ENCODE measurements at regions not wholly inside any gene's neighbourhood (a gene's known extent, or its start where the extent isn't known, plus 50 kb on each side); places are given as distances from the start of the nearest gene placed in this dataset.

DNA sequence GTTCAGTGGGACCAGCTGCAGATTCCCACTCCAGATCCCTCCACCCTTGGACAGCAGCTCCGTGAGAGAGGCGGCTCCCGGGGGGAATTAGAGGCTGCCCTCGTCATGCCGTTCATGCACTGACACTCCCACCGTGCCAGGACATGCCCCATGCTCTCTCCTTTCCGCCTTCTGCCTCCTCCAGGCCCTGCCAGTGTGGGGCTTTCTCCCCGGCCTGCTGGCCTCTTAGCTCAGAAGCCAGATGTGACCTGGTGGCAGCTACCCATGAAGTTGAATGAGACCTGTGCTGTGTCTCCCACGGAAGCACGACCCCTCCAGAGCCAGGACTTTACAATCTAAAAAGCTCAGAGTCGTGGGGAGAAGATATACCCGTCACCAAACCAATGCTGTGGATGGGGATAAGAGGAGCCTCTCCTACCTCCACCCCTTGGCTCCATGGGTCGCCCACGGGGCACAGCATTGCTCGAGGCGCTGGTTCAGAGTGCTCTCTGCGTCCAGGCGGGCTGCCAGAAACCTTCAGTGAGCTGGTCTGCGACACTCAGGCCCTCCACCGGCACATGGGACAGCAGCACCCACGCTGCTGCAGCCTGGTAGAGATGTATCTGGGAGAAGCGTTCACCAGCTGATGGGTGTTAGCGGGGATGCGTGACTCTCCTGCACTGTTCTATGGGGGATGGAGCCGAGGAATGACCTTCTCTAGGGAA, 111.0 kb upstream of the GPC1 start:
- DNase-seq, result no peak

DNA sequence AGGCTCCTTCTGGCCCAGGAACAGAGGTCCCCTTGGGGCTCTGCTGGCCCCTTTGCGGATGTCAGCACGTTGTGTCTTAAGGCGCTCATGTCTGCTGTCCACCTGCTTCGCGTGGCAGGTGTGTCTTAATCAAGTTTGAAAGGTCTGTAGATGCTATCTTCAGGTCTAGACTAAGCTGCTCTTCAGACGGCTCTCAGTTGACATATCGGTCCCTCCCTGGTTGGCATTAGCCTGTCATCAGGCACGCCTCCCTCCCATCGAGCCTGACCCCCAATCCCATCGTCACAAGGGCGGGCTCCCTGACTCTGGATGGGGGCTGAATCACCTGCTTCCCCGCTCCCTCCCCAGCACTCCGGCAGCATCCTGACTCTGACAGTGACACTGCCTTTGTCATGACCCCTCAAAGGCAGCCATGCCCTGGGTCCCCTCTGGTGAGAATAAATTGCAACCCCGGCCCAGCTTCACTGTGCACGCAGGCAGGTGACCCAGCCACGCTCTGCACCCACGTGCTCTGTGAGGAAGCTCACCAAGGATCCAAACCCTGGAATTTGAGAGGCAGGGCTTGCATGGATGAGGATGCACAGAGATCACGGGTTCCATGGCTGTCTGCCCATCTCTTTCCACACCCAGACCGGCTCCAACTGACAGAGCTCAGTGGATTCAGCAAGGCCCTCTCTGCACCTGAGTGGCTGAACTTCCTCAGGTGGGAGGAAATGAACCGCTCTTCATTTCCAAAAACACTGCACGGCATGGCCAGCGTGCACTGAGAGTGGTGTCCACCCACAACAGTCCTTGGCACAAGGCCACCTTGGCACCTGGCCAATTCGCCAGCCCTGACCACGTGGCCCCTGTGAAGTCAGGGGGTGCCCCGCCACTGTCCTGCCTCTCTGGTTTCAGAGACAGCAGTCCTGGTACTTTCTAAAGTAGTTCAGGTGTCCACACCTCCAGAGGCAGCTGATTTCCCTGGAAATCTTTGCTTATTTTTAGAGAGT, 110.2 kb upstream of the GPC1 start:
- no peak for DNase-seq

DNA sequence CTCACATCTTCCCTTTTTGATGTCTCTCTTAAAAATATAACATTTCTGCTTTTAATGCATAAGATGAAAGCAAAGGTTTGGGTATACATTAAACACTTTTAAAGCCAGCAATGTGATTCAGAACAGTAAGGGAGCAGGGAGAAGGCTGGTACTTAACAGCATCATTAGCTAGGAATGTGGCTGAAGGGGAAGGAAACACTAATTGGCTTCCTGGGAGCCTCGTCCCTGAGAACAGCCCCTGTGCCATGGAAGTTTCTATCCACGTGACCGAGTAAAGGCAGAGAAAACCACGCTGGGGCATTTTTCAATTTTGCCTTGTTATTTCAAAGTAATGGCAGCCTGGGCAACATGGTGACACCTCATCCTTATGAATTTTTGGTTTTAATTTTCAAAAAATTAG, 109.2 kb upstream of the GPC1 start:
- DNase-seq, result no peak

DNA sequence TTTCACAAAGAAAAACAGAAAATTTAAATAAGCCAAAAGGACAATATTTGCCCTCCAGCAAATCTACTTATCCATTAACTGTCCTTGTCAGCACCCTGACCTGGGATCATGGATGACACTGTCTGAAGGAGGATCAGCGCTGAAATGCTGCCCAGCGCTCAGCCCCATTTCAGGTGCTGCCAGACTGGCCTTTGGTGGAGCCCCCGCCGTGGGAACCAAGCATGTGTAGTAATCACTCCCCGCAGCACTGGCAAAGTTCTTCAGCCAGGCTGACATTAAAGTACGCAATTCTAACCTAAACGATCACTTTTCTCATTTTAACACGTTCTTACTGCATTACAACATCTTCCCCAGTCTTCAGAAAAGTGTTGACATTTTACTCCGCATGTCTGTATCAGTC, 108.6 kb upstream of the GPC1 start:
- no peak for DNase-seq

DNA sequence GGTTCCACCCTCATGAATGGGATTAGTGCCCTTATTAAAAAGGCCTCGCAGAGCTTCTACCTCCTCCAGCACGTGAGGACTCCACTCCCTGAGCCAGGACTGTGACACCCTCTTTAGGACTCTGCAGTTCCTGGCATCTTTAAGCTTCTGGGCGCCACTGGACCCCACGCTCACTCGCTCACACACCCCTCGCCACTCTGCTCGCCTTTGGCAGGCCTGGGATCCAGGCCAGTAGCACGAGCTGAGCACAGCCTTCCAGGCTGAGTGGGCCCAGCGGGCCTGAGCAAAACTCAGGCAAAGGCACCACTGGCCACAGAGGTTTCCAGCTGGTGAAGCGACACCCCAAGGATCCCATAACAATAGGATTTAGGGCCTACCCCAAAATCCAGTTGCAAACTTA, 107.9 kb upstream of the GPC1 start:
- DNase-seq, result no peak

DNA sequence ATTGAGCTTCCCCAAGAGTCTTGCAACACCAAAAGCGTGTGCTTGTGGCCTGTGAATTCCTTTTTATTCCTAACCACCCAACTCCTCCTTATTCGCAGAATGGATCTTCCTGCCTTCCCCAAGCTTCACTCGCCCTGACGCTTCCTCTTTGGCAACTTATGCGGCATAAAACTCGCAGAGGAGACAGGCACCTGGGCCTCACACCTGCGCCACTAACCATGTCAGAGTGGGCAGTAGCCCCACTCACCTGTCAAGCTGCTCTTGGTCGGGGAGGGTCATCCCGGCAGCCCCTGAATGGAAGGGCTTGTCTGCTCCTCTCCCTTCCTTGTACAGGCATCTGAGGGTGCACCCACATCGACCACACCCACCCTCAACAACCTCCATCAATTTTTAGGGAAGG, 106.9 kb upstream of the GPC1 start:
- DNase-seq, result no peak

DNA sequence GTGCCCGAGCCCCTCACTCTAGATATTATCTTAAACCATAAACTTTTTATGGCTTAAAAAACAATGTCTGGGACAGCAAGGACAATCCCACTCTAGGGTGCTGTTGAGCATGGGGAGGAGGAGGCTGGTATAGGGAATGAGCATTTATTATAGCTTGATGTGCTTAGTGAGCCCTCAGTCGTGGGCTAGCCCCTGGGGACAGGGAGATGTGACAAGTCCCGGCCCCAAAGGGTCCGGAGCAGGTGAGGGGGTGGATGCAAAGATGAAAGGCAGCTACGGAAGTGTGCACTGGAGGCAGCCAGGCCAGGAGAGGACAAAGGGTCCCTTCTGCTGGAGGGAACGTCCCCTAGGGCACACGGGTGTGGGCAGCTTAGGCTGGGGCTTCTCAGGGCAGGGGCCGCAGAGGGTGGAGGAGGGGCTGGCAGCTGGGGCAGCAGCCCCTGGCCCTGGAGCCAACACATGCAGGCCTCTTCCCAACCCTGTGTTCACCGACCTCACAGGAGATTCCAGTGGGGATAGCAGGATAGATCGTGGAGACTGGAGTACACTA, 106.3 kb upstream of the GPC1 start:
- no peak for DNase-seq

DNA sequence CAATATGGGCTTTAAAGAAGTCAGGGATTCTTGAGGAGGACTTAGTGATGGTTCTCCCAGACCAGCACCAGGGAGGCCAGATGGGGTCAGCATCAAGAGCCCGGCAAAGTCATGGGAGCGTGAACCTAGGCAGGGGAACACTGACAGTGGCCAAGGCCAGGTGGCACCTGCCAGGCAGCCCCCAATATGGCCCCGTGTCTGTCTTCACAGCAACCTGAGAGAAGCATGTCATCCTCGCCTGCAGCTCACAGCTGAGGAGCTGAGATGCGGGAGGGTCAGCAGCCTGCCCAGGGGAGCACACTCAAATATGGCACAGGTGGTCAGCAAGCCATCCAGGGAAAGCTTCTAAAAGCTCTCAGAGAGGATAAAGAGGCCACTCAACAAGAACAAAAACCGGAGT, 105.7 kb upstream of the GPC1 start:
- no peak for DNase-seq

DNA sequence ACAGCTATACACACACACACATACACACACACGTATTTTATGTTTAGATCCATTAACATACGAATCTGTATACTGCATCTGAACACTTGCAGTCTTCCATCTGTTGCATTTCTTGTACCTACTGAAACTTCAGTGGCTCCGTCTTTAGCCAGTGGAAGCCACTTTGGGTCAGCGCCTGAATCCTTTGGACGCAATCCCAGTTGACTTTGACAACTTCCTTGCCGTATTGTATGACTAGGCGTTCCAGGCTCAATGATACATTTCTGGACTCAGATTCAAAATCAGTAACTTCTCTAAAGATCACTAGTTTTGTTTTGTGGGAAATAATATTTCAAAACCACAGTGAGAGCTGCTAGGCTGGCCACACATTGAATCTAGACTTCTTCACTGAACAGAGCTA, 101.5 kb upstream of the GPC1 start:
- DNase-seq, result no peak

DNA sequence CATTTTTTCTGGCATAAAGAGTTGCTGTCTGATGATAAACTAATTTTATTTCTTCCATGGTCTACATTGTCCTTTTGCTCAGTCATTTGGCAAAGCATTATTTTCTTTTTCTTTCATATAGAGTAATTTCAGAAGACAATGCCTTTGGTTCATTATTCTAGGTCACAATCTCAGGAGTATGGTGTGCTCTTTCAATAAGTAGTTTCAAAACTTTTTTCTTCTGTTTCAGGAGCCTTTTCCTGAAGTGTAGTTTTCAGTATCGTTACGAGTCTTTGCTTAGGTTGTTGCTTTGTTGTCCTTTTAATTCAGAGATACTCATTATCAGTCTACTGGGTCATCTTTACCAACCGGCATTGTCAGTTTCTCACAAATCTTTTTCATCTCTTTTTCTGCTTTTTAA, 100.4 kb upstream of the GPC1 start:
- no peak for DNase-seq

DNA sequence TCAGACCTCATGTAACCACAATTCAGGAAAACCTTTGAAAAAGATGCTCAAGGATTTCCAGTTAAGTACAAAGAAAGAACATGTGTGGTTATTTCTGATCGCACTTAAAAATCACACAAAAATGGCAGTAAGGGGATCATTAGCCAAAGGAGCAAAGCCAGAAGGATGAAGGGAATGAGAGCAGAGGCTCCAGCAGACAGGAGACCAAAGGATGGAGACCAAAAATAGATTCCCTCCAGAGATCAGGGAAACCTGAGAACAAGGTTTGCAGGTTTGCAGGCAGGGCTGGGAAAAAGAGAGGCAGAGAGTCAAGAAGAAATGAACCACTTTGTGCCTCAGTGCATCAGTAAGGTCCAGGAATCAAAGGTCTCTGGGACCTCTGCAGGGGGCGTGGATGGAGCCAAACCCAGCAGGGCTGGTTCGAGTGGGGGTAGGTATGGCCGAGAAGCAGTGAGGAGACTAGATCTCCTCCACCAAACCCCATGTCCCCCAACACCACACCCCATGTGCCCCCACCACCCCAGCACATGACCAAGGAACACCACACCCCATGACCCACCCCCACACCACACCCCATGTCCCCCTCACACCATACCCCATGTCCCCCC, 98.5 kb upstream of the GPC1 start:
- DNase-seq, result no peak

DNA sequence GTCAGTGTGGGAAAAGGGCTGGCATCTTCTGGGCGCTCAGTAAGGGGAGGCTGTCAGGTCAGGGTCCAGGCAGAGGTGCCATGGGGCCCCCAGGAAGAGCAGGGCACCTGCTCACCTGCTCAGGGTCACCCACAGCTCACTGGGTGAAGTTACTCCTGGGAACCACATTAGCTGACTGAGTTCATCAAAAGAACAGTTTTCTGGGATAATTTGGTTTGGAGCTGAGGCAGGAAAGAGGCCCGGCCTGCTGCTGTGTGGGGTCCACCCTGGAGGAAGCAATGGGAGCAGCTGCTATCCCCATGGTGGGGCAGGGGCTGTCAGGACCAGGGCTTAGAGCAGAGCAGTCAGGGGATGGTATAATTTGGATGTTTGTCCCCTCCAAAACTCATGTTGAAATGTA, 97.2 kb upstream of the GPC1 start:
- no peak for DNase-seq

DNA sequence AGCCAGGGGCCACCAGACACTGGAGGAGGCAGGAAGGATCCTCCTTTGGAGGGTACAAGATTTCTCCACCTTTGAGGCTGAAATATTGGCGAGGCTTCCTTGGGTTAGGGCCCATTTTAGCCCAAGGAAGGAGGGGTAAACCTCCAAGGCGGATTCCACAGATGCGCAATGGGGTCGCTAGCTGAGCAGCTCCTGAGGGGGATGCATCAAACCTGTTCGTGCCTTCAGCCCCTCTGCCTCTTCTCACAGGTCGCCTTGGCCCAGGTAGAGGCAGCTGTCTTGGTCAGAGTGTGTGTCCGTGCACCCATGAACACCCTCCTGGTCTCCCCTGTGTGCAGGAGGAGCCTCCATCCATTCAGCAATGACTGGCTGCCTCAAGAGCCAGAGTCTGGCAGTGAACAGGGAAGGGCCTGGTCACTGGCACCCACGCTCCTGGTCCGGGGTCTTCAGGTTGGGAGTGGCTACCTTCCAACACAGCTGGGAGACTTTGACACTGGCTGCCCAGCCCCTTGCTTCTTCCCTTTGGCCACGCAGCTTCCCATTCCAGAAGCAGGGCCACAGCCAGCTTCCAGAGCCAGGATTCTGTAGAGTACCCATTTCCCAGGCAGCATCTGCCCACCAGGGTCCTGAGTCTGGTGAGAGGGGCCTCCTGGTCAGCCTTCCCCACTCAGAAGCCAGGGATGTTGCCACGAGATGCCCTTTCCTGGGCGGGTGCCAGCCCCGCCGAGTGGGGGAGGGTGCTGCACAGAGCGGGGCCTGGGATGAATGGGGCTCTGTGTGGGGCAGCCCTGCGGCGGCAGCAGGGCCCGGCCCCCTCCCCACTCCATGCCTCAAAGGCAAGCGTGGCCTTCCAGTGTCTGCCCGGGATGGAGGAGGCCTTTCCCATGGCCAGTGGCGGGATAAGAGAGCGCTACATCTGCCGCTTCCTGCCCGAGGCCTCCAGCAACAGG, 95.8 kb upstream of the GPC1 start:
- no peak for DNase-seq

DNA sequence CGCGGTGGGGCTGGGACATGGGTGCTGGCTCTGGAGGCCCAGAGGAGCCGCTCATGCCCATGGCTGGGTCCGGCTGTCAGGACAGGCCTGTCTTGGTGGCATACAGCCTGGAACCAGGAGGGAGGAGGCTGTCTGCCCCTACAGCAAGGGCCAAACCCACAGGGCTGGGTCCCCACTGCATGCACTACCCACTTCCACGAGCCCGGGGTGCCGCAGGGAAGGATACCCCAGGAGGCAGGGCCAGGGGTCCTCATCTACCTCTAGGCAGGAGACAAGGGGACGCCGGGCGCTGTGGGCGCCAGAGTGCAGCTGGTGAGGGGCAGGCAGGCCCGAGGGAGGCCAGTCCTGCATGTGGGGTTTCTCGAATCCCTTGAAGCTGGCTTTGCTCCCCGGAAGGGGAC, 95.1 kb upstream of the GPC1 start:
- no peak for DNase-seq

DNA sequence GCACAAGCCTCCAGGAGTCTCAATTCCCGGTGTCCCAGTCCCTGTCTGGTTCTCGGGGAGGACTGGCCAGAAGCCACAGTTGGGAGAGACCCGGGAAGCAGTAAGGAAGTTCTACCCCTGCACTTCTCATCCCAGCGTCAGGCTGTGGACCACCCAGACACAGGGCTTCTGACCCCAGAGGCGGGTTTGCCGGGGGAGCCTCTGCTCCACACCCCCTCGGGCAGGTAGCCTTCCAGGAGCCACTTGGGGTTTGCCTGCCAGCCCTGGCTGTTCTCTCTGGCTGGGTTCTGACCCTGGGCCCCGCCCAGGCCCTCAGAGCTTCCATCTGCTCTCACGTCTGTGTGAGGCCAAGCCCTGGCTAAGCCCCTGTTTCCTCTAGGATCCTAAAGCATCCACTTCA, 94.4 kb upstream of the GPC1 start:
- DNase-seq, result no peak

DNA sequence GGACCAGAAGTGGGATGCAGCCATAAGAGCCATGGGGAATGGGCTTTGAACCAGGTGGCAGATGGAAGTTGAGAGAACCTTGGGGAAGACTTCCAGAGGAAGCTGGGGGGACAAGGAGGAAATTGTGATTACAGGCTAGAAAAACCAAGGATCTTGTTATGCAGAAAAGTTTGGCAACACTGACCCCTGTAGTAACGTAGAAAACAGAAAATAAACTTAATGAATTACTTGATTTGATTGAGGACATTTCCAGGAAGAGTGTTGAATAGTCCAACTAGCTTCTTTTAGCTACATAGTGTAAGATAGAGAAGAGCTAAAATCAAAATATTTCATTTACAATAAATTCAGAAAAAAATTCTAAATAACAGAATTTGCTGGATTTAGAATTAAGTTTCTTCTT, 91.9 kb upstream of the GPC1 start:
- no peak for DNase-seq

DNA sequence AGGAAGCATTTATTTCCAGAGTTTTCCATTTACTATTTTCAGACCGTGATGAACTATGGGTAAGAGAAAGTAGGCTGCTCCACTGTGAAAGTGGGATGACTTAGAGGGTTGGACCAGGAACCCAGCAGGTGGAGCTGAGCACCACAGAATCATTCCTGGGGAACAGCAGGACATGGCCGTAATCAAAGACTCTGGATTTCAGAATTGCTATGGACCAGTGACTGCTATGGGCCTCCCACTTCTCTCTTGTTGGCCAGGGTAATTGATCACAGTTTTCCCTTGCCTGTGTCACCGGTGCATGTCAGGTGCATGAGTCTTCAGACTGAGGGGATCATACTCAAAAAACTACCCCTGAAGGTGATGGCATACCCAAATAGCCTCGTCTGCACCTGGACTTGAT, 90.6 kb upstream of the GPC1 start:
- DNase-seq, result no peak

DNA sequence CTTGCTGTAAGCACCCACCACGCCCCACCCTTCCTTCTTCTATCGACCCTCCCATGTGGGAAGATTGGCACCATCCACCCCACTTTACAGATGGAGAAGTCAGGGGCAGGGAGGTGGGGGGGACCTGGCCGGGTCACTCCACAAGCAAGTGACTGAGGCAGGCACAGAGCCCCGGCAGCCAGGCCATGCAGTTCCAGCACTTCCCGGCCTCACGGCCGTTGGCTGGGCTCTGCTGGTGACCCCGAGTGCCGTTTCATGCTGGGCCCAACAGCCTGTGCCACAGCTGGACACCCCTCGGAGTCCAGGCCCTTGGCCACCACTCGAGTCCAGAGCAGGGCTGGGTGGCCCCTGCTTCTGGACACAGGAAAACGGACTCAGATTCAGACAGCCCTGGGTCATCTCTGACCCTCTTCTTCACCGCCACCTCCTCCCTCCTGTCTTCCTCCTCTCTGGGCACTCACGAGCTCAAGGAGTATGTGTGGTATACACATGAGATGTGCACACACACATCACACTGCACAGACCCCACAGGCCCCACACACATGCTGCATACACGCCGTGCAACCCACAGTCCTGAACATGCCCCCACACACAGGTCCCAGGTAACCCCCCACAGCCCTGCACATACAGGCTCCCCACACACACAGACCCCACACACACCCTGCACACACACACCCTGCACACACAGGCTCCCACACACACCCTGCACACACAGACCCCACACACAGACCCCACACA, 89.3 kb upstream of the GPC1 start:
- no peak for DNase-seq

DNA sequence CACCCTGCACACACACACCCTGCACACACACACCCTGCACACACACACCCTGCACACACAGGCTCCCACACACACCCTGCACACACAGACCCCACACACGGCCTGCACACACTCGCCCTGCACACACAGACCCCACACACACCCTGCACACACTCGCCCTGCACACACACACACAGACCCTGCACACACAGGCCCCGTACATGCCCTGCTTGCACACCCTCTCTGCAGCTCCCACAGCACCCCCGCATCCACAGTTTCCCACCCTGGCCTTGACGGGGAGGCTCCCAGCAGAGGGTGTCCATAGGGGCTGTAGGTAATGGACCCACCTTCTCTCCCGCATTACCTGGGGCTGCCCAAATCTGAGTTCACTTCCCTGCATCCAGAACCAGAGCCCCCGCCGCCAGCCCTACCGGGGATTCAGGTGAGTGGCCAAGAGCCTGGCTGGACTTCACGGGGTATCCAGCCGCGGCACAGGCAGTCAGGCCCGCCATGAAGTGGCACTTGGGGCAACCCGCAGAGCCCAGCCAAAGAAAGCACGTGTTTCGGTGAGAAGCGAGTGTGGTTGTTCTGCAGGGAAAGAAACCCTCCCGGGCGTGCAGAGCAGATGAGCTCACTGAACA, 88.6 kb upstream of the GPC1 start:
- no peak for DNase-seq

DNA sequence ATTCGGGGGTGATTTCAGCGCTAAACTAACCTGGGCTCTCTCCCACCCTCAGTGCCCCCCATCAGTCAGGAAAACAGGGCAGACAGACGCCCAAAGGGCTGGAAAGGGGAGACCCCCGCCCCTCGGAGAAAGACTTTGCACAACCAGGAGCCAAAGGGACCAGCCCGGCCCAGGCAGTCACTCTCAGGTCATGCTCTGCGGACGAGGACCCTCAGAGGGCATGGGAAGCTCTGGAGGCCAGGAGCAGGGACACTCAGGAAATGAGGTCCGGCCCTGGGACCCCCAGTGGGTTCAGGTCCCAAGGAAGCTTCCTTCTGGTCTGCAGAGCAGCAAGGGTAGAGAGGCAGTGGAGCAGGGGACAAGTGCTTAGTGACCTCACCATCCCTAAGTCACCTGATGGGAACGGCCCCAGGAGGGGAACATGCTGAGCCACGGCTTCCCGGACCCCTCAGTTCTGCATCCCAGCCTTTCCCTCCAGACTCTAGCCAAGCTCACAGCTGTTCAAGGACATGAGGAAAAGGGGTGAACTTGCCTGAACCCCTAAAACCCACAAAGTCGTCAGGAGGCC, 88.0 kb upstream of the GPC1 start:
- no peak for DNase-seq

DNA sequence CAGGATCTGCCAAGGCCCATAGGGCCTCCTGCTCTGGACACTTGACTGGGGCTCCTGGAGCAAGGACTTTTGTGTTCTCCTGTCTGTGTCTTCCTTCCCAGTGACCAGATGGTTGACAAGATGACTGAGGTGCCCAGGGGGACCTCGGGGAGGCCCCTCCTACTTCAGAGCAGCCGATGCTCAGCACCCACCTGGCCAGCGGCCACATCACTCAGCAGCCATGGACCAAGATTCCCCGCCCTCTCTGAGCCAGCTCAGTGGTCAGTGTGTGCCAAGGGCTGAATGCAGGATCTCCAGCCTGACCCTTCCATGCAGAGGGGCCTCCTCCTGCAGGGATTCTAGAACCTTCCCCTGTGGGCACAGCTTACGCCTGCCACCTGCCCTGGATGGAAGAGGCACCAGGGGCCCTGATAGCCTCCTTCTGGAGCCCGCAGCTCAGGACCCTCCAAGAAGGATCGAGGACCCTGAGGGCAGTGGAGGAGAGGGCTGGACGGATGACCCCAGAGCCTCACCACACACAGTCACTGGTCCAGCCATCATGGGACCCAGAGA, 87.4 kb upstream of the GPC1 start:
- no peak for DNase-seq

Measured in NCI-H526 (cell line).